Nephron progenitor cell (in vitro differentiated cells): ENCODE measurements at regions not wholly inside any gene's neighbourhood (a gene's known extent, or its start where the extent isn't known, plus 50 kb on each side); places are given as distances from the start of the nearest gene placed in this dataset.

Source experiments
- DNase-seq: peaks from one replicate; pipeline ENCODE4 v3.0.0; 2021
- H3K27ac Mint-ChIP-seq: 2 replicates; pipeline ENCODE4 v1.8.0; 2021; ENCODE audit warnings: mild to moderate bottlenecking, moderate library complexity, mixed read lengths
- H3K27me3 Mint-ChIP-seq: 2 replicates; pipeline ENCODE4 v1.8.0; 2021; ENCODE audit warnings: mild to moderate bottlenecking, low read depth, mixed read lengths; ENCODE audit not compliant: poor library complexity
- H3K36me3 Mint-ChIP-seq: 2 replicates; pipeline ENCODE4 v1.8.0; 2021; ENCODE audit warnings: low read depth, mixed read lengths
- H3K4me1 Mint-ChIP-seq: 2 replicates; pipeline ENCODE4 v1.8.0; 2021; ENCODE audit warnings: mixed read lengths
- H3K4me3 Mint-ChIP-seq: 2 replicates; pipeline ENCODE4 v1.8.0; 2021; ENCODE audit warnings: mild to moderate bottlenecking, moderate library complexity, mixed read lengths
- H3K9me3 Mint-ChIP-seq: 2 replicates; pipeline ENCODE4 v1.8.0; 2021; ENCODE audit warnings: mild to moderate bottlenecking, moderate library complexity, mixed read lengths
- TF ChIP-seq, protein P1 (sequence below): fragments of 200-600 bp; sonication (generic); IDR thresholded peaks from 2 replicates; pipeline ENCODE4 v1.5.0; 2021; ENCODE audit warnings: antibody characterized with exemption

DNA sequence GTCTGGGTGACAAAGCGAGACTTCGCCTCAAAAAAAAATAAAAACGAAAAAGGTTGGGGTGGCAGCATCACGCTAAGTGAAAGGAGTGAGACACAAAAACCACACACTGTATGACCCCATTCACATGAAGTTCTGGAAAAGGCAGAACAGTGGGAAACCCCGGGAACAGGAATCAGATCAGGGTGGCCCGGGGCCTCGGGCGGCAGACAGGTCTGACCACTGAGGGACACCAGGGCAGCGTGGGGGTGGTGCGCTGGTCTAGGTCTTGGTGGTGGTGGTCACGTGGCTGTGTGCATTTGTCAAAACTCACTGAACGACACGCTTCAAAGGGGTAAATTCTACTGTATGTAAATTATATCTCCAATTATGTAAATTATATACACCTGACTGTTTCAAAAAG, 79.7 kb upstream of the PRR20G start:
- Mint-ChIP-seq H3K4me1 (peaks cover 11% of the 10 kb centered on the region), H3K27ac (no peak overlapping the region), H3K27me3 (peaks cover 57% of the 10 kb centered on the region), H3K9me3 (no peaks in the 10 kb centered on the region), H3K4me3 (no peak overlapping the region), H3K36me3 (no peaks in the 10 kb centered on the region)
- no peak for DNase-seq
- TF ChIP-seq, protein P1, sequence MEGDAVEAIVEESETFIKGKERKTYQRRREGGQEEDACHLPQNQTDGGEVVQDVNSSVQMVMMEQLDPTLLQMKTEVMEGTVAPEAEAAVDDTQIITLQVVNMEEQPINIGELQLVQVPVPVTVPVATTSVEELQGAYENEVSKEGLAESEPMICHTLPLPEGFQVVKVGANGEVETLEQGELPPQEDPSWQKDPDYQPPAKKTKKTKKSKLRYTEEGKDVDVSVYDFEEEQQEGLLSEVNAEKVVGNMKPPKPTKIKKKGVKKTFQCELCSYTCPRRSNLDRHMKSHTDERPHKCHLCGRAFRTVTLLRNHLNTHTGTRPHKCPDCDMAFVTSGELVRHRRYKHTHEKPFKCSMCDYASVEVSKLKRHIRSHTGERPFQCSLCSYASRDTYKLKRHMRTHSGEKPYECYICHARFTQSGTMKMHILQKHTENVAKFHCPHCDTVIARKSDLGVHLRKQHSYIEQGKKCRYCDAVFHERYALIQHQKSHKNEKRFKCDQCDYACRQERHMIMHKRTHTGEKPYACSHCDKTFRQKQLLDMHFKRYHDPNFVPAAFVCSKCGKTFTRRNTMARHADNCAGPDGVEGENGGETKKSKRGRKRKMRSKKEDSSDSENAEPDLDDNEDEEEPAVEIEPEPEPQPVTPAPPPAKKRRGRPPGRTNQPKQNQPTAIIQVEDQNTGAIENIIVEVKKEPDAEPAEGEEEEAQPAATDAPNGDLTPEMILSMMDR, result no peak

DNA sequence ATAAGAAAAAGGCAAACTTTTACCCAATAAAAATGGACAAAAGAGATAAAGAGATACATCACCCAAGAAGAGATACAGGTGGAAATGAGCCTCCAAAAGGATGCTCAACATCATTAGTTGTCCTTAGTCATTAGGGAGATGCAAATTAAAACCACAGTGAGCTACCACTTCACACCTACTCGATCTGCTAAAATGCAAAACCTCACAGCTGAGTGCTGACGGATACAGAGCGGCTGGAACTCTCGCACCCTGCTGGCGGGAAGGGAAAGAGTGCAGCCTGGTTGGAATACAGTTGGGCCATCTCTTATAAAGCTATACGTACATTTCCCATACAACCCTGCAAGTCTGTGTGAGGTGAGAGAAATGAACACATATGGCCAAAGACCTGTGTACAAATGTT, 78.5 kb upstream of the PRR20G start:
- TF ChIP-seq, protein P1, result no peak
- Mint-ChIP-seq H3K27me3 (peaks cover 56% of the 10 kb centered on the region), H3K9me3 (no peaks in the 10 kb centered on the region), H3K4me3 (no peak overlapping the region), H3K36me3 (no peaks in the 10 kb centered on the region), H3K27ac (no peak overlapping the region), H3K4me1 (peaks cover under 1% of the 10 kb centered on the region)
- DNase-seq, result no peak

DNA sequence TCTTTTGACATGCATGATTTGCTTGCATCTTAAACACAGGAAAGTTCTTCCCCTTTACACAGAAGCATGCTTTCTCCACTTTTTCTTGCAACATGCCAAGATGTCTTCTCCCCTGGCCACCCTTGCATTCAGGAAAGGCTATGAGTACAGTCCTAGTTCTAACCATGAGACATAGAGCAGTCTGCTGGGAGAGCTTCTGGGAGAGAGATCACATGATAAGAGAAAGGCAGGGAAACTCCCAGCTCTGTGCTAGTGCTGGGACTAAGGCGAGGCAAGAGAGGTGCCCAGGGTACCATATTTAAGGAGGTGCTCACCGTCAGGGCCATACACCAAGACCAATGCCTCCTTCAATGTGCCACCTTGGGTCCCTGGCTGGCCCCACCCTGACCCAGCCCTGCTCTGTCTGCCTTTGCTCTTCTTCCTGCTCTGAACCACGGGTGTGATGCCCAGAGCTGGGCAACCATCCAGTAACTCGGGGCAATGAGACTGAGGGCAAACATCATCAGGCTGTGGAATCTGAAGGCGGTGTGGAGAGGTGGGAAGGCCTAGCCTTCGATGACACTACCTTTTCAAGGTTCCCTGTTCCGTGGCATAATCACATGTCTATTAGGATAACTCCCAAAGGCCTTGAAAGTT, 77.4 kb upstream of the PRR20G start:
- Mint-ChIP-seq H3K4me3 (no peak overlapping the region), H3K27me3 (peaks cover 59% of the 10 kb centered on the region), H3K27ac (no peak overlapping the region), H3K36me3 (no peaks in the 10 kb centered on the region), H3K4me1 (no peaks in the 10 kb centered on the region), H3K9me3 (no peaks in the 10 kb centered on the region)
- TF ChIP-seq, protein P1, result no peak
- DNase-seq, result no peak

DNA sequence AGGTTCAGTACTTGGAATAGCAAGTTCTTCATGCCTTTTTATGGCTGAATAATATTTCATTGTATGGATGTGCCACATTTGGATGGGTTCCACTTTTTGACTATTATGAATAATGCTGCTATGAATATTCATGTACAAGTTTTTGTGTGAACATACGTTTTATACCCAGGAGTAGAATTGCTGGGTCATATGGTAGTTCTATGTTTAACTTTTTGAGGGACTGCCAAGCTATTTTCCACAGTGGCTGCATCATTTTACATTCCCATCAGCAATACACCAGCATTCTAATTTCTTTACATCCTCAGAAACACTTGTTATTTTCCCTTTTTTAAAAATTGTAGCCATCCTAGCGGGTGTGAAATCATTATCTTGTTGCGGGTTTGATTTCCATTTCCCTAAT, 76.0 kb upstream of the PRR20G start:
- TF ChIP-seq, protein P1, result no peak
- no peaks in the 10 kb centered on the region for H3K9me3 Mint-ChIP-seq
- H3K36me3 Mint-ChIP-seq, result no peaks in the 10 kb centered on the region
- H3K27me3 Mint-ChIP-seq, result peaks cover 67% of the 10 kb centered on the region
- H3K4me3 Mint-ChIP-seq, result no peak overlapping the region
- no peak for DNase-seq
- H3K27ac Mint-ChIP-seq, result no peak overlapping the region
- no peaks in the 10 kb centered on the region for H3K4me1 Mint-ChIP-seq

DNA sequence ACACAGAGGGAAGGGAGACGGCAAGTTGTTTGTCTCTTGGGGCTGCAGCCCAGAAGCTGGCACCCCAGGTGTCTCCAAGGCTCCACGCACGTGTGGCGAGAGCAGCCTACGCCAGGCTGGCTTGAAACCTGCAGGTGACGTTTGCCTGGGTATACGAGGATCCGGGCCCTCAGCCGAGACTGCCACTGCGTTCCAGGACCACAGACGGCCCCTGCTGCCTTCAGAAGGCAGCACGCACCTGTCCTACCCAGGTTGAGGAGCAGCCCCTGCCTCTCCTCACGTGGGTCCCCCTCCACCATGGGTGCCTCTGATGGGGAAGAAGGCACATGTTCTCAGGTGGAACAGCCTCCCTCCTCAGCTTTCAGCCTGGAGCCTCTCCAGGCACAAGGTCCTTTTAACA, 75.3 kb upstream of the PRR20G start:
- no peaks in the 10 kb centered on the region for H3K36me3 Mint-ChIP-seq
- DNase-seq, result no peak
- peaks cover 1% of the 10 kb centered on the region for H3K9me3 Mint-ChIP-seq
- TF ChIP-seq, protein P1, result no peak
- H3K4me3 Mint-ChIP-seq, result no peak overlapping the region
- peaks cover 68% of the 10 kb centered on the region for H3K27me3 Mint-ChIP-seq
- H3K27ac Mint-ChIP-seq, result no peak overlapping the region
- H3K4me1 Mint-ChIP-seq, result no peaks in the 10 kb centered on the region

DNA sequence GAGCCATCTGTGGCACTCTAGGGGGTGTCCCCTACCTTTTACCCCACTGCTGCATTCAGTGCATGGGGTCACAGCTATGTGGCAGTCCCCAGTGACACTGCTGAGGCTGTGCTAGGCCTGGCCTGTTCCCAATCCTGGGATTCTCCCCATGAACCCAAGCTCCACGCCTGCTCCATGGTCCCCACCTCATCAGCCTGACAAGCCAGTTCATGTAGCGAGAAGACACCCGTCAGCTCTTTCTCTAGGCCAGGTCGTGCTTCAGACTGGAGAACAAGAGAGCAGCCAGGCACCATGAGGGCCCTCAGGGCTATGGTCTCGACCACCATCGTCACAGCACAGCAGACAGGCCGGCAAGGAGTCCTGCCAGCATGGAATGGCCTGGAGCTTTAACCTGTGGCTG, 72.8 kb upstream of the PRR20G start:
- Mint-ChIP-seq H3K27me3 (peaks cover 54% of the 10 kb centered on the region), H3K27ac (no peak overlapping the region), H3K9me3 (peaks cover 23% of the 10 kb centered on the region), H3K4me3 (no peak overlapping the region), H3K4me1 (no peaks in the 10 kb centered on the region), H3K36me3 (peaks cover 6% of the 10 kb centered on the region)
- TF ChIP-seq, protein P1, result no peak
- no peak for DNase-seq
